NCI-H345 treated with DMSO at 0.1 percent for 48 hours (cell line): ENCODE measurements at regions not wholly inside any gene's neighbourhood (a gene's known extent, or its start where the extent isn't known, plus 50 kb on each side); places are given as distances from the start of the nearest gene placed in this dataset.
"Not testable (repeated sequence)": the region's sequence is repeated elsewhere in the genome, so short reads cannot be mapped to it uniquely, and the experiment has no call there.

Source experiments
- DNase-seq: peaks from one replicate; lab custom pipeline; 2025; ENCODE audit not compliant: unreplicated experiment; lab: John Stamatoyannopoulos, UW

- no peak for DNase-seq
These were observed 289.5 kb upstream of the MKLN1 start for GRCh38 chr7:131038153-131038552.

- no peak for DNase-seq
These were observed 288.3 kb upstream of the MKLN1 start for GRCh38 chr7:131039355-131039762.

- no peak for DNase-seq
These were observed 287.8 kb upstream of the MKLN1 start for GRCh38 chr7:131039836-131040235.

- peak; percentile 34 for DNase-seq
These were observed 287.2 kb upstream of the MKLN1 start for GRCh38 chr7:131040467-131040932.

GRCh38 chr7:131041012-131041695 is 286.5 kb upstream of the MKLN1 start:
- not testable (repeated sequence) for DNase-seq

GRCh38 chr7:131042269-131043160 is 285.2 kb upstream of the MKLN1 start:
- DNase-seq = peak; percentile 15

GRCh38 chr7:131045526-131045925 is 282.1 kb upstream of the MKLN1 start:
- DNase-seq = no peak

- DNase-seq = no peak
These were observed 281.4 kb upstream of the MKLN1 start for GRCh38 chr7:131046246-131046645.

GRCh38 chr7:131047651-131048304 is 279.9 kb upstream of the MKLN1 start:
- no peak for DNase-seq

GRCh38 chr7:131051304-131051703 is 276.4 kb upstream of the MKLN1 start:
- DNase-seq = no peak

GRCh38 chr7:131052285-131052904 is 275.3 kb upstream of the MKLN1 start:
- no peak for DNase-seq

GRCh38 chr7:131056007-131056406 is 271.7 kb upstream of the MKLN1 start:
- DNase-seq = no peak

GRCh38 chr7:131057015-131057793 is 270.5 kb upstream of the MKLN1 start:
- no peak for DNase-seq

GRCh38 chr7:131057794-131058070 is 269.9 kb upstream of the MKLN1 start:
- DNase-seq = no peak

- not testable (repeated sequence) for DNase-seq
These were observed 269.0 kb upstream of the MKLN1 start for GRCh38 chr7:131058561-131059288.

- not testable (repeated sequence) for DNase-seq
These were observed 268.3 kb upstream of the MKLN1 start for GRCh38 chr7:131059401-131059800.

- DNase-seq = no peak
These were observed 266.5 kb upstream of the MKLN1 start for GRCh38 chr7:131061158-131061557.

- no peak for DNase-seq
These were observed 265.9 kb upstream of the MKLN1 start for GRCh38 chr7:131061818-131062217.

GRCh38 chr7:131066635-131067034 is 261.0 kb upstream of the MKLN1 start:
- no peak for DNase-seq

GRCh38 chr7:131067220-131067619 is 260.5 kb upstream of the MKLN1 start:
- DNase-seq = no peak
